GM23248 (cell line): ENCODE measurements at regions not wholly inside any gene's neighbourhood (a gene's known extent, or its start where the extent isn't known, plus 50 kb on each side); places are given as distances from the start of the nearest gene placed in this dataset.
"Not testable (repeated sequence)": the region's sequence is repeated elsewhere in the genome, so short reads cannot be mapped to it uniquely, and the experiment has no call there.

Experiments
- DNase-seq: peaks from one replicate; pipeline ENCODE4 v3.0.0-alpha.2; 2015
- H2AFZ ChIP-seq: fragments of 200-600 bp; sonication (generic); 2 replicates; pipeline ENCODE4 v1.6.1; 2016; ENCODE audit warnings: antibody characterized with exemption
- H3F3A ChIP-seq: fragments of 200-600 bp; sonication (generic); 2 replicates; pipeline ENCODE4 v1.6.1; 2016; ENCODE audit warnings: mild to moderate bottlenecking, antibody characterized with exemption, mixed run types; ENCODE audit not compliant: insufficient read depth
- H3K27ac ChIP-seq: fragments of 200-600 bp; sonication (generic); 2 replicates; pipeline ENCODE4 v1.5.1; 2016; ENCODE audit warnings: mild to moderate bottlenecking
- H3K27me3 ChIP-seq: fragments of 200-600 bp; sonication (generic); replicated peaks from 2 replicates; pipeline ENCODE4 v1.6.1; 2016; ENCODE audit warnings: mild to moderate bottlenecking; ENCODE audit not compliant: insufficient read depth
- H3K36me3 ChIP-seq: fragments of 200-600 bp; sonication (generic); 2 replicates; pipeline ENCODE4 v1.6.1; 2016; ENCODE audit warnings: low read depth, mild to moderate bottlenecking
- H3K4me1 ChIP-seq: fragments of 200-600 bp; sonication (generic); 2 replicates; pipeline ENCODE4 v1.6.1; 2016; ENCODE audit warnings: mild to moderate bottlenecking; ENCODE audit not compliant: insufficient read depth
- H3K4me2 ChIP-seq: fragments of 200-600 bp; sonication (generic); one replicate; pipeline ENCODE4 v1.6.1; 2016; ENCODE audit warnings: mild to moderate bottlenecking; ENCODE audit not compliant: unreplicated experiment
- H3K4me3 ChIP-seq: fragments of 200-600 bp; sonication (generic); 2 replicates; pipeline ENCODE4 v1.5.1; 2016; ENCODE audit warnings: mild to moderate bottlenecking
- H3K79me2 ChIP-seq: fragments of 200-600 bp; sonication (generic); 2 replicates; pipeline ENCODE4 v1.6.1; 2016; ENCODE audit warnings: mild to moderate bottlenecking; ENCODE audit not compliant: insufficient read depth
- H3K9ac ChIP-seq: fragments of 200-600 bp; sonication (generic); 2 replicates; pipeline ENCODE4 v1.6.1; 2016; ENCODE audit warnings: mild to moderate bottlenecking
- H3K9me2 ChIP-seq: fragments of 200-600 bp; sonication (generic); 2 replicates; pipeline ENCODE4 v1.6.1; 2016; ENCODE audit warnings: mixed run types, mild to moderate bottlenecking, moderate library complexity; ENCODE audit not compliant: insufficient read depth
- H3K9me3 ChIP-seq: fragments of 200-600 bp; sonication (generic); one replicate; pipeline ENCODE4 v1.6.1; 2017; ENCODE audit warnings: low read depth
- H4K20me1 ChIP-seq: fragments of 200-600 bp; sonication (generic); 2 replicates; pipeline ENCODE4 v1.6.0; 2016; ENCODE audit not compliant: insufficient read depth
- EZH2 ChIP-seq: fragments of 200-600 bp; sonication (generic); IDR thresholded peaks from 2 replicates; pipeline ENCODE4 v1.6.1; 2018; ENCODE audit warnings: antibody characterized with exemption, mild to moderate bottlenecking; ENCODE audit not compliant: insufficient read depth, poor library complexity, severe bottlenecking
- EZH2phosphoT487 ChIP-seq: fragments of 200-600 bp; sonication (generic); IDR thresholded peaks from 2 replicates; pipeline ENCODE4 v1.6.1; 2018; ENCODE audit warnings: antibody characterized with exemption, moderate library complexity, mild to moderate bottlenecking, low read depth; ENCODE audit not compliant: insufficient read depth
- WGBS, 2 experiments: methylation state at CpG; one replicate each; pipeline ENCODE4 v1.1.6; 2015 to 2017; ENCODE audit warnings: low lambda C conversion rate in 2 of 2, low coverage in 1 of 2; ENCODE audit errors: missing lambda C conversion rate in 2 of 2; 5-methylcytosine and 5-hydroxymethylcytosine counted together
- in situ Hi-C: fragments of 300-500 bp; cut with MboI; formaldehyde crosslinking; loops from 2 replicates; pipeline ENCODE4 v1.15.0; 2020

- H3K4me1 ChIP-seq, result no peaks in the 10 kb centered on the region
- no peaks in the 10 kb centered on the region for H3K9me2 ChIP-seq
- H3K4me2 ChIP-seq, result no peak overlapping the region
- TF ChIP-seq EZH2, result no peak
- TF ChIP-seq EZH2phosphoT487, result no peak
- no peak overlapping the region for H2AFZ ChIP-seq
- H4K20me1 ChIP-seq, result no peaks in the 10 kb centered on the region
- in situ Hi-C loops, result no loop called here
- no peak for DNase-seq
- H3K27ac ChIP-seq, result no peak overlapping the region
- H3K9ac ChIP-seq, result no peak overlapping the region
- no peaks in the 10 kb centered on the region for H3F3A ChIP-seq
- no peaks in the 10 kb centered on the region for H3K79me2 ChIP-seq
- H3K4me3 ChIP-seq, result no peak overlapping the region
- 30 to 39% methylated on average over 3 of the region's 3 CpGs for WGBS, 2 experiments
- H3K36me3 ChIP-seq, result no peaks in the 10 kb centered on the region
- H3K9me3 ChIP-seq, result peaks cover 3% of the 10 kb centered on the region
- no peaks in the 10 kb centered on the region for H3K27me3 ChIP-seq
Measured at GRCh38 chr7:17434191-17434590, 135.7 kb downstream of the AHR start.

- in situ Hi-C loops, result no loop called here
- H3K27me3 ChIP-seq, result no peaks in the 10 kb centered on the region
- no peak overlapping the region for H3K4me2 ChIP-seq
- DNase-seq, result no peak
- no peak overlapping the region for H3K9ac ChIP-seq
- 61 to 66% methylated on average over 6 of the region's 6 CpGs for WGBS, 2 experiments
- no peaks in the 10 kb centered on the region for H3K9me2 ChIP-seq
- H3K79me2 ChIP-seq, result no peaks in the 10 kb centered on the region
- H3K36me3 ChIP-seq, result no peaks in the 10 kb centered on the region
- TF ChIP-seq EZH2 (no peak), EZH2phosphoT487 (no peak)
- H2AFZ ChIP-seq, result no peak overlapping the region
- H3K4me3 ChIP-seq, result no peak overlapping the region
- H3F3A ChIP-seq, result no peaks in the 10 kb centered on the region
- H3K27ac ChIP-seq, result no peak overlapping the region
- H3K9me3 ChIP-seq, result peaks cover 3% of the 10 kb centered on the region
- no peaks in the 10 kb centered on the region for H4K20me1 ChIP-seq
- no peaks in the 10 kb centered on the region for H3K4me1 ChIP-seq
Measured at GRCh38 chr7:17434841-17435692, 136.6 kb downstream of the AHR start.

- Histone ChIP-seq H3K9me3 (peaks cover 3% of the 10 kb centered on the region), H3F3A (no peaks in the 10 kb centered on the region), H3K9me2 (no peaks in the 10 kb centered on the region), H3K36me3 (no peaks in the 10 kb centered on the region), H3K27me3 (no peaks in the 10 kb centered on the region), H4K20me1 (no peaks in the 10 kb centered on the region), H3K4me3 (no peak overlapping the region), H3K4me2 (no peak overlapping the region), H3K27ac (no peak overlapping the region), H3K79me2 (no peaks in the 10 kb centered on the region), H3K9ac (no peak overlapping the region), H3K4me1 (no peaks in the 10 kb centered on the region), H2AFZ (no peak overlapping the region)
- WGBS, 2 experiments, result 84 to 89% methylated on average over 2 of the region's 2 CpGs
- DNase-seq, result no peak
- TF ChIP-seq EZH2 (no peak), EZH2phosphoT487 (no peak)
- in situ Hi-C loops, result no loop called here
Measured at GRCh38 chr7:17436126-17436525, 137.7 kb downstream of the AHR start.

GRCh38 chr7:17437586-17437985 is 139.1 kb downstream of the AHR start:
- H3K27me3 ChIP-seq, result no peaks in the 10 kb centered on the region
- no peaks in the 10 kb centered on the region for H3F3A ChIP-seq
- no peaks in the 10 kb centered on the region for H3K9me3 ChIP-seq
- no peaks in the 10 kb centered on the region for H3K4me1 ChIP-seq
- H3K36me3 ChIP-seq, result no peaks in the 10 kb centered on the region
- no peak overlapping the region for H2AFZ ChIP-seq
- H3K27ac ChIP-seq, result no peak overlapping the region
- no peak overlapping the region for H3K4me3 ChIP-seq
- in situ Hi-C loops, result no loop called here
- H4K20me1 ChIP-seq, result no peaks in the 10 kb centered on the region
- TF ChIP-seq EZH2 (no peak), EZH2phosphoT487 (no peak)
- H3K79me2 ChIP-seq, result no peaks in the 10 kb centered on the region
- WGBS, 2 experiments, result 97 to 100% methylated on average over 1 of the region's 1 CpG
- no peaks in the 10 kb centered on the region for H3K9me2 ChIP-seq
- H3K4me2 ChIP-seq, result no peak overlapping the region
- H3K9ac ChIP-seq, result no peak overlapping the region
- DNase-seq, result no peak

- H4K20me1 ChIP-seq, H3K9me2 ChIP-seq, H3K4me1 ChIP-seq, H3K4me3 ChIP-seq, H3K9me3 ChIP-seq, H3K27me3 ChIP-seq, in situ Hi-C loops, DNase-seq, H3K4me2 ChIP-seq, H3F3A ChIP-seq, H3K9ac ChIP-seq, H3K36me3 ChIP-seq, H3K27ac ChIP-seq, H3K79me2 ChIP-seq, H2AFZ ChIP-seq: not testable (repeated sequence)
- 58 to 64% methylated on average over 3 of the region's 3 CpGs for WGBS, 2 experiments
Measured at GRCh38 chr7:17440025-17440784, 141.8 kb downstream of the AHR start.
